ENCODE measurements at regions not wholly inside any gene's neighbourhood (a gene's known extent, or its start where the extent isn't known, plus 50 kb on each side); places are given as distances from the start of the nearest gene placed in this dataset.

DNA sequence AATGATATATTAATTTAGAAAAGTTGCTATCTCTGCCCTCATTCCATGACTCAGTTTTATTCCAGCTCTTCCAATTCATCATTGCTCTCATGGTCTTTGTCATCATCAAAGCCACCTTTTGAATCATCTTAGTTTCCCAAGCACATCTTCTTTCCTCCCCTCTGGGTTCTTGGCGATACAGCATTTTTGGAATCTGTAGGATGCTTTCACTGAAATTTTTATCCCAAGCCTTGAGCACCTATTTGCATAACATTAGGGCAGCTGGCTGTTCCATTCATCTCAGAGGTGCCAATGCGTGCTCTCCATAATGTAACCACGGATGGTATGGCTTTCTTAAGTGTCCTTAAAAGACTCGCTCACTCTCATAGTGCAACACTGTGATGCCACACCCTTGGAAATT, 100.4 kb downstream of the SNX5 start:
- Histone ChIP-seq H3K27ac (ENCODE audit: extremely low read depth, low read depth, low read length) (no peak overlapping the region), H3K4me3 (ENCODE audit: low read depth, low read length) (no peak overlapping the region), H3K36me3 (ENCODE audit: control insufficient read depth in 2 of 2, insufficient read depth in 1 of 2, low read length in 2 of 2) (no peaks in the 10 kb centered on the region), H3K9me3 (ENCODE audit: control insufficient read depth, insufficient read depth, low read depth, low read length) (no peaks in the 10 kb centered on the region), H3K4me1 (ENCODE audit: control insufficient read depth, insufficient read depth, low read length) (no peaks in the 10 kb centered on the region)
- ChIA-PET CTCF (interaction anchor here (1.0 kb wide), 1 partner anchor 408 kb away, joined by 3 read pairs; no protein-coding TSS in a partner anchor), POLR2A (no interaction called here)
- no peak for TF ChIP-seq ZNF548 (tag by site-specific recombination; IDR thresholded peaks at IDR 0.05)
- TF ChIP-seq SP7 (tag by site-specific recombination; IDR thresholded peaks at IDR 0.05) = no peak
- no peak for TF ChIP-seq ZNF843 (tag by site-specific recombination; IDR thresholded peaks at IDR 0.05)
- TF ChIP-seq ZNF514 (tag by site-specific recombination; IDR thresholded peaks at IDR 0.05) = no peak
- no peak for TF ChIP-seq ZNF19 (tag by site-specific recombination; IDR thresholded peaks at IDR 0.05; ENCODE audit: low read depth)
- TF ChIP-seq, protein P1, sequence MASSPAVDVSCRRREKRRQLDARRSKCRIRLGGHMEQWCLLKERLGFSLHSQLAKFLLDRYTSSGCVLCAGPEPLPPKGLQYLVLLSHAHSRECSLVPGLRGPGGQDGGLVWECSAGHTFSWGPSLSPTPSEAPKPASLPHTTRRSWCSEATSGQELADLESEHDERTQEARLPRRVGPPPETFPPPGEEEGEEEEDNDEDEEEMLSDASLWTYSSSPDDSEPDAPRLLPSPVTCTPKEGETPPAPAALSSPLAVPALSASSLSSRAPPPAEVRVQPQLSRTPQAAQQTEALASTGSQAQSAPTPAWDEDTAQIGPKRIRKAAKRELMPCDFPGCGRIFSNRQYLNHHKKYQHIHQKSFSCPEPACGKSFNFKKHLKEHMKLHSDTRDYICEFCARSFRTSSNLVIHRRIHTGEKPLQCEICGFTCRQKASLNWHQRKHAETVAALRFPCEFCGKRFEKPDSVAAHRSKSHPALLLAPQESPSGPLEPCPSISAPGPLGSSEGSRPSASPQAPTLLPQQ (tag by site-specific recombination; IDR thresholded peaks at IDR 0.05) = no peak
- TF ChIP-seq ZNF157 (tag by site-specific recombination; IDR thresholded peaks at IDR 0.05) = no peak
- TF ChIP-seq, protein P2, sequence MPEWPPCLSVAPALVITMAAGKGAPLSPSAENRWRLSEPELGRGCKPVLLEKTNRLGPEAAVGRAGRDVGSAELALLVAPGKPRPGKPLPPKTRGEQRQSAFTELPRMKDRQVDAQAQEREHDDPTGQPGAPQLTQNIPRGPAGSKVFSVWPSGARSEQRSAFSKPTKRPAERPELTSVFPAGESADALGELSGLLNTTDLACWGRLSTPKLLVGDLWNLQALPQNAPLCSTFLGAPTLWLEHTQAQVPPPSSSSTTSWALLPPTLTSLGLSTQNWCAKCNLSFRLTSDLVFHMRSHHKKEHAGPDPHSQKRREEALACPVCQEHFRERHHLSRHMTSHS (tag by site-specific recombination; IDR thresholded peaks at IDR 0.05) = no peak
- TF ChIP-seq REST (tag by site-specific recombination; IDR thresholded peaks at IDR 0.05) = no peak

DNA sequence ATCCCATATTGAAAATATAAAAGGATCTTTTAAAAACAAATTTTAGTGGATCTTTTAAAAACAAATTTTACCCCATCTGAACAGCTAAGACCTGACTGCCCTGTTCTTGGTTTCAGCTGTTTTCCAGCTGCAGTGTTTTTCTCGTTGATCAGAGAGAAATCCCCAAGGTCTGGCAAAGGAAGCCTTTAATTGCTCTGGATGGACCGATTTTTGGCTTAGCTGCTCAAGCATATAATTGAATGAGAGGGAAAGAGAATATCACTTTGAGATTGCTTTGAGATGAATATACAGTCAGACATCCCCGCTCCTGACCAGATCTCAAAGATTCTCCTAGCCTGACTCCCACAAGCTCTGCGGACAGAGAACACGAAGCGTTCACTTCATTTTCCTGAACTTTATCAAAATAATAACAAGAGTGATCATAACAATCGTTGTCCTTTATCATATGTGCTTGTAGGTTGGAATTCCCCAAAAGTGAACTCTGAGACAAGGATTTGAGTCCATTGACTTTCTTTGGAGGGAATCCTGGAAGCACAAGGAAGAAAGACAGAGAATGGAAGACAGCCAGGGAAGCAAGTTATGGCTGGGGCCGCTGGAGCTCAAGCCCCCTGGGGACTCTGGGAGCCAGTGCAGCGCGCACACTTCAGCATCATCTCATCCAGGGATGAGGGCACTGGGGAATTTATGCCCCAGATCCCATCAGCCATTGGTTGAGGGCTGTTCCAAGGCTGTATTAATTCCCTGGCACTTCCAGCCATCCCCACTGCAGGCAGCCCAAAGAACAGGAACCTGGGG, 101.3 kb downstream of the SNX5 start:
- CTCF ChIA-PET = interaction anchor here (1.0 kb wide), 1 partner anchor 409 kb away, joined by 3 read pairs; no protein-coding TSS in a partner anchor
- Histone ChIP-seq H3K27ac (ENCODE audit: extremely low read depth, low read depth, low read length) (no peak overlapping the region), H3K4me3 (ENCODE audit: low read depth, low read length) (no peak overlapping the region)

More for the DNA sequence above, 101.3 kb downstream of the SNX5 start:
- POLR2A ChIA-PET = no interaction called here
- Histone ChIP-seq H3K36me3 (ENCODE audit: control insufficient read depth in 2 of 2, insufficient read depth in 1 of 2, low read length in 2 of 2) (no peaks in the 10 kb centered on the region), H3K4me1 (ENCODE audit: control insufficient read depth, insufficient read depth, low read length) (no peaks in the 10 kb centered on the region), H3K9me3 (ENCODE audit: control insufficient read depth, insufficient read depth, low read depth, low read length) (no peaks in the 10 kb centered on the region)
- TF ChIP-seq ZNF202 (tag by site-specific recombination; IDR thresholded peaks at IDR 0.05; ENCODE audit: borderline replicate concordance) (no peak), TRIM28 (IDR thresholded peaks at IDR 0.05; ENCODE audit: borderline replicate concordance, low read length) (no peak), ZSCAN18 (tag by site-specific recombination; IDR thresholded peaks at IDR 0.05) (no peak), ZNF548 (tag by site-specific recombination; IDR thresholded peaks at IDR 0.05) (no peak), KLF1 (tag by site-specific recombination; IDR thresholded peaks at IDR 0.05) (no peak), ZNF449 (tag by site-specific recombination; IDR thresholded peaks at IDR 0.05) (no peak)

Data from HEK293 (cell line).